Panc1 (cell line): ENCODE measurements at regions not wholly inside any gene's neighbourhood (a gene's known extent, or its start where the extent isn't known, plus 50 kb on each side); places are given as distances from the start of the nearest gene placed in this dataset.

ENCODE experiments used
- ATAC-seq: fragments of 200-7000 bp; cut with Tn5 transposase; 2 replicates; pipeline ENCODE4 v1.9.1; 2020; ENCODE audit warnings: mild to moderate bottlenecking, moderate library complexity
- BruUV-seq: library from RNA; stranded (reverse); fragments of 400-500 nt; replicated peaks from 2 replicates; lab custom pipeline; 2021; lab: Mats Ljungman, UMichigan
- CTCF ChIA-PET: fragments of 300-600 bp; sonication (Branson Sonifier 250); formaldehyde crosslinking; loops from one replicate; lab custom pipeline; 2022; ENCODE audit warnings: antibody characterized with exemption; lab: Charles Lee
- POLR2A ChIA-PET: fragments of 300-600 bp; sonication (Branson Sonifier 250); formaldehyde crosslinking; loops from one replicate; lab custom pipeline; 2022; ENCODE audit warnings: antibody characterized with exemption; lab: Charles Lee
- DNase-seq: peaks from one replicate; pipeline ENCODE4 v3.0.0-alpha.2; 2010; ENCODE audit warnings: low read depth, low spot score
- H3K27ac ChIP-seq: 2 replicates; pipeline ENCODE4 v1.5.1; 2011; ENCODE audit warnings: mild to moderate bottlenecking, low read length, inconsistent platforms
- H3K27me3 ChIP-seq: fragments of 200-500 bp; sonication (Bioruptor generic); 2 replicates; pipeline ENCODE4 v1.6.0; 2014; ENCODE audit warnings: low read length, inconsistent platforms; ENCODE audit not compliant: control insufficient read depth, insufficient read depth
- H3K36me3 ChIP-seq: fragments of 200-500 bp; sonication (Bioruptor generic); 2 replicates; pipeline ENCODE4 v1.5.1; 2014; ENCODE audit warnings: inconsistent platforms, mild to moderate bottlenecking, low read length, moderate library complexity; ENCODE audit not compliant: control insufficient read depth, insufficient read depth
- H3K4me1 ChIP-seq: 2 replicates; pipeline ENCODE4 v1.5.1; 2011; ENCODE audit warnings: inconsistent platforms, mild to moderate bottlenecking, low read length, moderate library complexity; ENCODE audit not compliant: control insufficient read depth, insufficient read depth
- H3K4me3 ChIP-seq, 2 experiments: 2 replicates each; pipeline ENCODE4 v1.5.1; 2011 to 2012; ENCODE audit warnings: low read depth in 2 of 2, low read length in 2 of 2, mild to moderate bottlenecking in 2 of 2, inconsistent platforms in 1 of 2, moderate library complexity in 1 of 2
- H3K9me3 ChIP-seq: fragments of 200-500 bp; sonication (Bioruptor generic); 2 replicates; pipeline ENCODE4 v1.5.1; 2014; ENCODE audit warnings: low read depth, mild to moderate bottlenecking, inconsistent platforms, low read length, moderate library complexity; ENCODE audit not compliant: control insufficient read depth, insufficient read depth
- POLR2AphosphoS5 ChIP-seq: IDR thresholded peaks from 2 replicates; pipeline ENCODE4 v1.6.1; 2012; ENCODE audit warnings: mild to moderate bottlenecking, low read depth, low read length, moderate library complexity
- SIN3A ChIP-seq: IDR thresholded peaks from 2 replicates; pipeline ENCODE4 v1.6.1; 2012; ENCODE audit warnings: low read depth, mild to moderate bottlenecking, low read length, moderate library complexity, borderline replicate concordance; ENCODE audit not compliant: insufficient read depth
- TCF7L2 ChIP-seq: IDR thresholded peaks from 2 replicates; pipeline ENCODE4 v1.6.1; 2011; ENCODE audit warnings: mild to moderate bottlenecking, low read depth, low read length, inconsistent platforms
- in situ Hi-C: cut with HindIII; loops from 2 replicates; pipeline ENCODE4 v1.10.0; 2016; ENCODE audit warnings: low sequenced_read_pairs, low pct_unique_long_range_greater_than_20kb
- intact Hi-C: fragments of 100-400 bp; cut with micrococcal nuclease; formaldehyde crosslinking; loops from one replicate; pipeline ENCODE4 v1.10.0; 2022; ENCODE audit not compliant: unreplicated experiment
- TF ChIP-seq, protein P1 (sequence below), 2 experiments: IDR thresholded peaks; 2 replicates each; pipeline ENCODE4 v1.6.1; 2011 to 2012; ENCODE audit warnings: low read depth in 2 of 2, control low read depth in 1 of 2, low read length in 1 of 2, mild to moderate bottlenecking in 1 of 2, moderate library complexity in 1 of 2; ENCODE audit not compliant: insufficient read depth in 1 of 2
- TF ChIP-seq, protein P2 (sequence below): fragments of 450-650 bp; IDR thresholded peaks from 2 replicates; pipeline ENCODE4 v1.5.1; 2017; ENCODE audit warnings: mild to moderate bottlenecking

DNA sequence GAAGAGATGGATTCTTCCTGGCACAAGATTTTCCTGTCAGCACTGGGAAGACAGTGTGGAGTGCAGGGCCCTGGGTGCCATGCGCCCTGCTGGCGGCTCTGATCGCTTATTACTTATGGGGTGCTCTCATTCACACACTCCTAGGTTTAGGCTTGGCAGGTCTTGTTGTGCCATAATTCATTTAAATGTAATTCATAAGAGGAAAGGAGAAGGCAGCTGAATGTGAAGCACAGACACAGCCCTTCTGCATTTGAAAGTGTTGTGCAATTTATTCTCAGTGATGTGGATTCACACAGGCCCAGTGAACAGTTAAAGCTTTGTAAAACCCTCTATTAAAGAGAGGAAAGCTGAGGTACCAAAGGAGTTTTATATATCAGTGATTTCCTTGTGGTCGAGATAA is 249.7 kb downstream of the C4orf33 start:
- no TSS peak for BruUV-seq
- Histone ChIP-seq H3K4me3 (no peak overlapping the region), H3K4me1 (no peaks in the 10 kb centered on the region), H3K9me3 (no peaks in the 10 kb centered on the region), H3K27me3 (no peaks in the 10 kb centered on the region), H3K27ac (no peak overlapping the region), H3K36me3 (no peaks in the 10 kb centered on the region)
- ChIA-PET CTCF (no interaction called here), POLR2A (no interaction called here)
- TF ChIP-seq SIN3A (no peak), POLR2AphosphoS5 (no peak), TCF7L2 (no peak)
- TF ChIP-seq, protein P1, sequence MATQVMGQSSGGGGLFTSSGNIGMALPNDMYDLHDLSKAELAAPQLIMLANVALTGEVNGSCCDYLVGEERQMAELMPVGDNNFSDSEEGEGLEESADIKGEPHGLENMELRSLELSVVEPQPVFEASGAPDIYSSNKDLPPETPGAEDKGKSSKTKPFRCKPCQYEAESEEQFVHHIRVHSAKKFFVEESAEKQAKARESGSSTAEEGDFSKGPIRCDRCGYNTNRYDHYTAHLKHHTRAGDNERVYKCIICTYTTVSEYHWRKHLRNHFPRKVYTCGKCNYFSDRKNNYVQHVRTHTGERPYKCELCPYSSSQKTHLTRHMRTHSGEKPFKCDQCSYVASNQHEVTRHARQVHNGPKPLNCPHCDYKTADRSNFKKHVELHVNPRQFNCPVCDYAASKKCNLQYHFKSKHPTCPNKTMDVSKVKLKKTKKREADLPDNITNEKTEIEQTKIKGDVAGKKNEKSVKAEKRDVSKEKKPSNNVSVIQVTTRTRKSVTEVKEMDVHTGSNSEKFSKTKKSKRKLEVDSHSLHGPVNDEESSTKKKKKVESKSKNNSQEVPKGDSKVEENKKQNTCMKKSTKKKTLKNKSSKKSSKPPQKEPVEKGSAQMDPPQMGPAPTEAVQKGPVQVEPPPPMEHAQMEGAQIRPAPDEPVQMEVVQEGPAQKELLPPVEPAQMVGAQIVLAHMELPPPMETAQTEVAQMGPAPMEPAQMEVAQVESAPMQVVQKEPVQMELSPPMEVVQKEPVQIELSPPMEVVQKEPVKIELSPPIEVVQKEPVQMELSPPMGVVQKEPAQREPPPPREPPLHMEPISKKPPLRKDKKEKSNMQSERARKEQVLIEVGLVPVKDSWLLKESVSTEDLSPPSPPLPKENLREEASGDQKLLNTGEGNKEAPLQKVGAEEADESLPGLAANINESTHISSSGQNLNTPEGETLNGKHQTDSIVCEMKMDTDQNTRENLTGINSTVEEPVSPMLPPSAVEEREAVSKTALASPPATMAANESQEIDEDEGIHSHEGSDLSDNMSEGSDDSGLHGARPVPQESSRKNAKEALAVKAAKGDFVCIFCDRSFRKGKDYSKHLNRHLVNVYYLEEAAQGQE (IDR thresholded peaks at IDR 0.05; ENCODE audit: insufficient read depth in 1 of 2, low read depth in 2 of 2, low read length in 1 of 2): no peak
- TF ChIP-seq, protein P2, sequence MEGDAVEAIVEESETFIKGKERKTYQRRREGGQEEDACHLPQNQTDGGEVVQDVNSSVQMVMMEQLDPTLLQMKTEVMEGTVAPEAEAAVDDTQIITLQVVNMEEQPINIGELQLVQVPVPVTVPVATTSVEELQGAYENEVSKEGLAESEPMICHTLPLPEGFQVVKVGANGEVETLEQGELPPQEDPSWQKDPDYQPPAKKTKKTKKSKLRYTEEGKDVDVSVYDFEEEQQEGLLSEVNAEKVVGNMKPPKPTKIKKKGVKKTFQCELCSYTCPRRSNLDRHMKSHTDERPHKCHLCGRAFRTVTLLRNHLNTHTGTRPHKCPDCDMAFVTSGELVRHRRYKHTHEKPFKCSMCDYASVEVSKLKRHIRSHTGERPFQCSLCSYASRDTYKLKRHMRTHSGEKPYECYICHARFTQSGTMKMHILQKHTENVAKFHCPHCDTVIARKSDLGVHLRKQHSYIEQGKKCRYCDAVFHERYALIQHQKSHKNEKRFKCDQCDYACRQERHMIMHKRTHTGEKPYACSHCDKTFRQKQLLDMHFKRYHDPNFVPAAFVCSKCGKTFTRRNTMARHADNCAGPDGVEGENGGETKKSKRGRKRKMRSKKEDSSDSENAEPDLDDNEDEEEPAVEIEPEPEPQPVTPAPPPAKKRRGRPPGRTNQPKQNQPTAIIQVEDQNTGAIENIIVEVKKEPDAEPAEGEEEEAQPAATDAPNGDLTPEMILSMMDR: no peak
- in situ Hi-C loops: no loop called here
- no peak for DNase-seq
- ATAC-seq: no peak
- intact Hi-C loops: no loop called here

DNA sequence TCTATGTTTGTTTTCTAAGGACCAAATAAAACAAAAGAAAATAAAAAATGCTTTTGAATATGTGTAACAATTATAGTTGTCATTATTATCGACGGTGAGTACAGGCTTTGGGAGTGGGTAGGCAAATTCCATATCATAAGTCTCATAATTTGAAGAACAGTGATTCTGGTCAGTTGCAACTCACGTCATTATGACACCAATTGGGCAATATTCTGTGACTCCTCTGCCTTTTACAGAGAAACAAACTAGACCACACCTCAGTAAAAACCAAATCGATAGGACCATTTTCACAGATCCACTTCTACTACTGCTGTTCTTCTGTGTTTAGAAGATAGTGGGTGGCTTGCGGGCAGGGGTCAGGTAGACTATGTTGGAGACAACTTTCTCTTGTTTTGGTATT is 250.1 kb downstream of the C4orf33 start:
- no peaks in the 10 kb centered on the region for H3K27me3 ChIP-seq
- no peaks in the 10 kb centered on the region for H3K4me1 ChIP-seq
- ATAC-seq (no peak), DNase-seq (no peak)
- intact Hi-C loops: no loop called here
- ChIA-PET CTCF (no interaction called here), POLR2A (no interaction called here)
- no peak for TF ChIP-seq TCF7L2
- TF ChIP-seq, protein P2: no peak
- no TSS peak for BruUV-seq
- H3K27ac ChIP-seq: no peak overlapping the region
- H3K9me3 ChIP-seq: no peaks in the 10 kb centered on the region
- H3K4me3 ChIP-seq: no peak overlapping the region
- H3K36me3 ChIP-seq: no peaks in the 10 kb centered on the region
- in situ Hi-C loops: no loop called here

DNA sequence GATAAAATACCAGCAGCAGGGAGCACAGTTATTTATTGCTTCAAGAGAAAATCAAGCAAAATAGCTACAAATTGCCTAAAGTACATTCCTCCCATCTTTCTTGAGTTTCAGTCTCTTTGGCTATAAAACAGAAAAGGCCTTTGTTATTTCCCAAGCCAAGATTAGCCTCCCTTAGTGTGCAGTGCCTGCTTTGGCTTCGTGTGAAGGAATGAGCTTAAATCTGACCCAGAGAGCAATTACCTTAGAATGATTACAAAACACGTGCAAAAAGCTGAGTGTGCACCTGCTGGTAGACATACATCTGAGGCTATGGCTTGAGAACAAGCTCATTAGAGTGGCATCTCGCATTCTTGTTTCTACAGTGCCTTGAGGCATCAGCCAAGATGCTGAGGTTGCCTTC is 250.8 kb downstream of the C4orf33 start:
- CTCF ChIA-PET: no interaction called here
- BruUV-seq: no TSS peak
- ATAC-seq: no peak

More for the DNA sequence above, 250.8 kb downstream of the C4orf33 start:
- Histone ChIP-seq H3K27ac (no peak overlapping the region), H3K4me3 (no peak overlapping the region), H3K9me3 (no peaks in the 10 kb centered on the region), H3K4me1 (no peaks in the 10 kb centered on the region), H3K36me3 (no peaks in the 10 kb centered on the region), H3K27me3 (no peaks in the 10 kb centered on the region)
- TF ChIP-seq, protein P1 (IDR thresholded peaks at IDR 0.05; ENCODE audit: insufficient read depth in 1 of 2, low read depth in 2 of 2, low read length in 1 of 2): no peak
- TF ChIP-seq SIN3A (no peak), TCF7L2 (no peak), POLR2AphosphoS5 (no peak)
- TF ChIP-seq, protein P2: no peak
- intact Hi-C loops: no loop called here
- in situ Hi-C loops: no loop called here
- POLR2A ChIA-PET: no interaction called here
- DNase-seq: no peak
